Neural crest cell (in vitro differentiated cells): ENCODE measurements at regions not wholly inside any gene's neighbourhood (a gene's known extent, or its start where the extent isn't known, plus 50 kb on each side); places are given as distances from the start of the nearest gene placed in this dataset.

Source experiments
- DNase-seq: peaks from one replicate; pipeline ENCODE4 v3.0.0; 2021; ENCODE audit warnings: low read depth, mixed read lengths, low spot score
- H3K27ac Mint-ChIP-seq: one replicate; pipeline ENCODE4 v1.8.0; 2021; ENCODE audit warnings: mild to moderate bottlenecking, mixed read lengths; ENCODE audit not compliant: unreplicated experiment
- H3K27me3 Mint-ChIP-seq: 2 replicates; pipeline ENCODE4 v1.8.0; 2021; ENCODE audit warnings: low read depth, mild to moderate bottlenecking, mixed read lengths
- H3K36me3 Mint-ChIP-seq: 2 replicates; pipeline ENCODE4 v1.8.0; 2021; ENCODE audit warnings: low read depth, mild to moderate bottlenecking, mixed read lengths
- H3K4me1 Mint-ChIP-seq: 2 replicates; pipeline ENCODE4 v1.8.0; 2021; ENCODE audit warnings: mixed read lengths
- H3K4me3 Mint-ChIP-seq: one replicate; pipeline ENCODE4 v1.8.0; 2021; ENCODE audit warnings: mild to moderate bottlenecking, mixed read lengths
- H3K9me3 Mint-ChIP-seq: 2 replicates; pipeline ENCODE4 v1.8.0; 2021; ENCODE audit warnings: mixed read lengths
- TF ChIP-seq, protein P1 (sequence below): fragments of 200-600 bp; sonication (generic); conservative IDR thresholded peaks from 2 replicates; pipeline ENCODE4 v1.5.0; 2021; ENCODE audit warnings: antibody characterized with exemption, mild to moderate bottlenecking

DNA sequence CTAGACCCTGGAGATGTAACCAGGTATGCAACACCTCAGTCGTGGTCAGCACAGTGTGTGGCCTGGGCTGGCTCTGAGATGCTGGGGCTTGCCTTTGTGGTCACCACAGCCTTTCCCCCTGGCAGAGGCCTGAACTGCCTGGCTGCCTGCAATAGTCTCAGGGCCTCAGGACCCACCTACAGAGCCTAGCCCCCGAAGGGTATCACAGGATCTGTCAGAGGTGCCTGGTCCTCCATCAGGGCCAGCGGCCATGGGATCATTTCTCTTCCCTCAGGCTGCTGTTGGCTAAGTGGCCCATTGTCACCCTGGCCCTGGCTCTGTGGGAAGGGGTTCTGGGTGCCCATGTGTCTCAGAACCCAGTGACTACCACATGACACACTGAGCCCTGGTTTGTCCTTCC lies 141.6 kb downstream of the CYP26A1 start:
- H3K4me1 Mint-ChIP-seq = no peaks in the 10 kb centered on the region
- H3K4me3 Mint-ChIP-seq = no peak overlapping the region
- no peak for DNase-seq
- H3K36me3 Mint-ChIP-seq = no peaks in the 10 kb centered on the region
- TF ChIP-seq, protein P1, sequence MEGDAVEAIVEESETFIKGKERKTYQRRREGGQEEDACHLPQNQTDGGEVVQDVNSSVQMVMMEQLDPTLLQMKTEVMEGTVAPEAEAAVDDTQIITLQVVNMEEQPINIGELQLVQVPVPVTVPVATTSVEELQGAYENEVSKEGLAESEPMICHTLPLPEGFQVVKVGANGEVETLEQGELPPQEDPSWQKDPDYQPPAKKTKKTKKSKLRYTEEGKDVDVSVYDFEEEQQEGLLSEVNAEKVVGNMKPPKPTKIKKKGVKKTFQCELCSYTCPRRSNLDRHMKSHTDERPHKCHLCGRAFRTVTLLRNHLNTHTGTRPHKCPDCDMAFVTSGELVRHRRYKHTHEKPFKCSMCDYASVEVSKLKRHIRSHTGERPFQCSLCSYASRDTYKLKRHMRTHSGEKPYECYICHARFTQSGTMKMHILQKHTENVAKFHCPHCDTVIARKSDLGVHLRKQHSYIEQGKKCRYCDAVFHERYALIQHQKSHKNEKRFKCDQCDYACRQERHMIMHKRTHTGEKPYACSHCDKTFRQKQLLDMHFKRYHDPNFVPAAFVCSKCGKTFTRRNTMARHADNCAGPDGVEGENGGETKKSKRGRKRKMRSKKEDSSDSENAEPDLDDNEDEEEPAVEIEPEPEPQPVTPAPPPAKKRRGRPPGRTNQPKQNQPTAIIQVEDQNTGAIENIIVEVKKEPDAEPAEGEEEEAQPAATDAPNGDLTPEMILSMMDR = no peak
- no peaks in the 10 kb centered on the region for H3K27me3 Mint-ChIP-seq
- H3K27ac Mint-ChIP-seq = no peak overlapping the region
- no peaks in the 10 kb centered on the region for H3K9me3 Mint-ChIP-seq

DNA sequence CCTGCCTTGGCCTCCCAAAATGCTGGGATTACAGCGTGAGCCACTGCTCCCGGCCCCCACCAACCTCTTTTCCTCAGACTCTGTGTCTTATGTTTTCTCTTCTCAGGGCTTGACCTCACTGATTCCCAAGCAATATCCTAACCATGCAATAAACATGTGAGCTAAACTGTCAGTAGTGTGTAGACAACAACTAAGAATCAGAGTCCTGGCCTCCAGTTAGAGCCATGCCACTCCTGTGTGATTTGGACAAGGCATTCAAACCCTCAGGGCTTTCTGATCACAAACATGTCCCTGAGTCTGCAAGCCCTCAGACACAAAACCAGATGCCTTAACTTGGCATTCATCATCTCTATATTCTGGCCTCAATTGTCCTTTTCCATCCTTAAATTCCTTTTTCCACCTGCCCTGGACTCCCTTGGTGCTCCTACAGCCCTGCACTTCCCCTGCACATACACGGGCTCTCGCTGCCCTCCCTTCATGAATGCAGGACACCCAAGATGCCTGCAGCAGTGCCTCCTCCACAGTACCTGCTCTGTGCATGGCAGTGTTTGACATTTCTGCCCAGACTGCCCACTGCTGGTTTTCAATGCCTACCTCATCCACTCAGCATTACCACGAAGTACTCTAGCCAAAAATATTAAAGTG lies 142.8 kb downstream of the CYP26A1 start:
- Mint-ChIP-seq H3K27me3 (no peaks in the 10 kb centered on the region), H3K4me3 (no peak overlapping the region), H3K27ac (no peak overlapping the region), H3K9me3 (no peaks in the 10 kb centered on the region), H3K36me3 (no peaks in the 10 kb centered on the region), H3K4me1 (no peaks in the 10 kb centered on the region)
- TF ChIP-seq, protein P1 = no peak
- DNase-seq = no peak

DNA sequence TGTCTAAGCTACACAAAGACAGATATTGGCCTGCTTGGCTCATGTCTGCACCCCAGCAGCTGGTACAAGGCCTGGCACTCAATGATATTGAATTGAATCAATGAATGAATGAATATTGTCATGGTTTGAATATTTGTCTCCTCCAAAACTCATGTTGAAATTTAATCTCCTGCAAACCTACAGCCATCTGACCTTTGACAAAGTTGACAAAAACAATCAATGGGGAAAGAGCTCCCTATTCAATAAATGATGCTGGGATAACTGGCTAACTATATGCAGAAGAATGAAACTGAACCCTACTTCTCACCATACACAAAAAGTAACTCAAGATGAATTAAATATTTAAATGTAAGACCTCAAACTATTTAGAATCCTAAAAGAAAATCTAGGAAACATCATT lies 144.7 kb downstream of the CYP26A1 start:
- H3K4me3 Mint-ChIP-seq = no peak overlapping the region
- TF ChIP-seq, protein P1 = no peak
- no peak overlapping the region for H3K27ac Mint-ChIP-seq
- H3K36me3 Mint-ChIP-seq = no peaks in the 10 kb centered on the region
- peaks cover 3% of the 10 kb centered on the region for H3K27me3 Mint-ChIP-seq
- DNase-seq = no peak
- peaks cover 4% of the 10 kb centered on the region for H3K9me3 Mint-ChIP-seq
- no peaks in the 10 kb centered on the region for H3K4me1 Mint-ChIP-seq

DNA sequence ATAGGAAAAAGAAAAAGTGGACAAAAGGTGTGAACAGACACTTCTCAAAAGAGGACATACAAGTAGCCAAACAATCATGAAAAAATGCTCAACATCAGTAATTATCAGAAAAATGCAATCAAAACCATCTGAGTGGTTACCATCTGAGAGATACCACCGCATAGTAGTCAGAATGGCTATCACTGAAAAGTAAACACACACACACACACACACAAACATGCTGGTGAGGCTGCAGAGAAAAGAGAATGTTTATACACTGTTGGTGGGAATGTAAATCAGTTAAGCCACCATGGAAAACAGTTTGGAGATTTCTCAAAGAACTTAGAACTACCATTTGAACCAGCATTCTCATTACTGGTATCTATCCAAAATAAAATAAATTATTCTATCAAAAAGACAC lies 145.7 kb downstream of the CYP26A1 start:
- H3K27me3 Mint-ChIP-seq = peaks cover 3% of the 10 kb centered on the region
- TF ChIP-seq, protein P1 = no peak
- no peak for DNase-seq
- peaks cover 4% of the 10 kb centered on the region for H3K9me3 Mint-ChIP-seq
- H3K27ac Mint-ChIP-seq = no peak overlapping the region
- no peaks in the 10 kb centered on the region for H3K36me3 Mint-ChIP-seq
- H3K4me1 Mint-ChIP-seq = no peaks in the 10 kb centered on the region
- H3K4me3 Mint-ChIP-seq = no peak overlapping the region

DNA sequence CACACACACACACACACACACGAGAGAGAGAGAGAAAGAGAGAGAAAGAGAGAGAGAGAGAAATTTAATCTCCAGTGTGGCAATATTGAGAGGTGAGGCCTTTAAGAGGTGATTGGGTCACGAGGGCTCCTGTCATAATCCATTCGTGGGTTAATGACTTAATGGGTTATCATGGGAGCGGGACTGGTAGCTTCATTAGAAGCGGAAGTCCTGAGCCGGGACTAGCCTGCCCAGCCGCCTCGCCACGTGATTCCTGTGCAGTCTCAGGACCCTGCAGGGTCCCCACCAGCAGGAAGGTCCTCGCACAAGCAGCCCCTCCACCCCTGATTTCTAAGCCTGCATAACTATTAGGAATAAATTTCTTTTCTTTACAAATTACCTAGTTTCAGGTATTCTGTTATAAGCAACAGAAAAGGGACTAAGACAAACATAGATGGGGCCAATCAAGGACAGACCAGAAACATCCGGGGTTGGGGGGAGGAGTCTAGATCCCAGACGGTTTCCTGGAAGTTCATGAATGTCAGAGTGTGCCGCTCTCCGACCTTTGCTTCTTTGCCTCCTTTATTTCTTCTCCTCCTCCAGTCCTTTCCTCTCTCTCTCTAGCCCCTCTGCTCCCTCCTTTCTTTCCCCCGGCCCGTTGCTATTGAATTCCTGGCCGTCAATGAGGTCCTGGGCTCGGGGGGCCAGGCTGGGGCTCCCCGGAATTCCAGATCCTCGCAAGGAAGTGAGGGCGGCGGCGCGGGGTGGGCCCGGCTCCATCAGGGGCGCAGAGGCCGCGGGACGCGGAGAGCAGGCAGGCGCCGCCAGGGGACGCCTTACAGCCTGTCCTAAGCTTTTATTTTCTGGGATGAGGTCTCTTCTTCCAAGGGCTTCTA lies 146.8 kb downstream of the CYP26A1 start:
- no peak for DNase-seq
- no peaks in the 10 kb centered on the region for H3K4me1 Mint-ChIP-seq

More for the DNA sequence above, 146.8 kb downstream of the CYP26A1 start:
- H3K27ac Mint-ChIP-seq = no peak overlapping the region
- TF ChIP-seq, protein P1 = no peak
- H3K27me3 Mint-ChIP-seq = peaks cover 3% of the 10 kb centered on the region
- H3K36me3 Mint-ChIP-seq = no peaks in the 10 kb centered on the region
- H3K9me3 Mint-ChIP-seq = peaks cover 4% of the 10 kb centered on the region
- H3K4me3 Mint-ChIP-seq = no peak overlapping the region
